Mammary epithelial cell (primary cell): ENCODE measurements at regions not wholly inside any gene's neighbourhood (a gene's known extent, or its start where the extent isn't known, plus 50 kb on each side); places are given as distances from the start of the nearest gene placed in this dataset.

Source experiments
- EZH2 ChIP-seq: IDR thresholded peaks from 2 replicates; pipeline ENCODE4 v1.6.1; 2012; ENCODE audit warnings: low read length, inconsistent platforms, borderline replicate concordance
- TF ChIP-seq, protein P1 (sequence below), 2 donors: IDR thresholded peaks in 1 of 2; conservative IDR thresholded peaks in 1 of 2; 2 replicates each; pipeline ENCODE4 v1.5.1; 2011 to 2012; ENCODE audit warnings: inconsistent platforms in 2 of 2, low read length in 2 of 2, mild to moderate bottlenecking in 2 of 2, control low read depth in 1 of 2, low read depth in 1 of 2; ENCODE audit not compliant: insufficient read depth in 1 of 2; ENCODE audit errors: extremely low read depth in 1 of 2

DNA sequence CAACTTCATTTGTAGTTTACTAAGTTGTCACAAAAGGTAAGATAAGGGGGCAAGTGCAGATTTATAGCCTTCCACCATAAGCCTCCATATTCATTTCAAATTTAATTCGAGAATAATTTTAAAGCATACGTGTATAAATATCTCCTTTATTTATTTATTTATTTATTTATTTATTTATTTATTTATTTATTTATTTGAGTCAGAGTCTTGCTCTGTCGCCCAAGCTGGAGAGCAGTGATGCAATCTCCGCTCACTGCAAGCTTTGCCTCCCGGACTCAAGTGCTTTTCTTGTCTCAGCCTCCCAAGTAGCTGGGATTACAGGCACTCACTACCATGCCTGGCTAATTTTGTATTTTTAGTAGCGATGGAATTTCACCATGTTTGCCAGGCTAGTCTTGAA, 523.4 kb downstream of the FAT4 start:
- TF ChIP-seq, protein P1, sequence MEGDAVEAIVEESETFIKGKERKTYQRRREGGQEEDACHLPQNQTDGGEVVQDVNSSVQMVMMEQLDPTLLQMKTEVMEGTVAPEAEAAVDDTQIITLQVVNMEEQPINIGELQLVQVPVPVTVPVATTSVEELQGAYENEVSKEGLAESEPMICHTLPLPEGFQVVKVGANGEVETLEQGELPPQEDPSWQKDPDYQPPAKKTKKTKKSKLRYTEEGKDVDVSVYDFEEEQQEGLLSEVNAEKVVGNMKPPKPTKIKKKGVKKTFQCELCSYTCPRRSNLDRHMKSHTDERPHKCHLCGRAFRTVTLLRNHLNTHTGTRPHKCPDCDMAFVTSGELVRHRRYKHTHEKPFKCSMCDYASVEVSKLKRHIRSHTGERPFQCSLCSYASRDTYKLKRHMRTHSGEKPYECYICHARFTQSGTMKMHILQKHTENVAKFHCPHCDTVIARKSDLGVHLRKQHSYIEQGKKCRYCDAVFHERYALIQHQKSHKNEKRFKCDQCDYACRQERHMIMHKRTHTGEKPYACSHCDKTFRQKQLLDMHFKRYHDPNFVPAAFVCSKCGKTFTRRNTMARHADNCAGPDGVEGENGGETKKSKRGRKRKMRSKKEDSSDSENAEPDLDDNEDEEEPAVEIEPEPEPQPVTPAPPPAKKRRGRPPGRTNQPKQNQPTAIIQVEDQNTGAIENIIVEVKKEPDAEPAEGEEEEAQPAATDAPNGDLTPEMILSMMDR (conservative IDR thresholded peaks at IDR 0.05 in 1 of 2, IDR thresholded peaks at IDR 0.05 in 1 of 2; ENCODE audit: extremely low read depth in 1 of 2, insufficient read depth in 1 of 2, low read depth in 1 of 2, low read length in 2 of 2) = no peak
- no peak for TF ChIP-seq EZH2
